Islet precursor cell (in vitro differentiated cells): ENCODE measurements at regions not wholly inside any gene's neighbourhood (a gene's known extent, or its start where the extent isn't known, plus 50 kb on each side); places are given as distances from the start of the nearest gene placed in this dataset.
"Not testable (repeated sequence)": the region's sequence is repeated elsewhere in the genome, so short reads cannot be mapped to it uniquely, and the experiment has no call there.

Source experiments
- DNase-seq: peaks from one replicate; pipeline ENCODE4 v3.0.0-alpha.2; 2018

DNA sequence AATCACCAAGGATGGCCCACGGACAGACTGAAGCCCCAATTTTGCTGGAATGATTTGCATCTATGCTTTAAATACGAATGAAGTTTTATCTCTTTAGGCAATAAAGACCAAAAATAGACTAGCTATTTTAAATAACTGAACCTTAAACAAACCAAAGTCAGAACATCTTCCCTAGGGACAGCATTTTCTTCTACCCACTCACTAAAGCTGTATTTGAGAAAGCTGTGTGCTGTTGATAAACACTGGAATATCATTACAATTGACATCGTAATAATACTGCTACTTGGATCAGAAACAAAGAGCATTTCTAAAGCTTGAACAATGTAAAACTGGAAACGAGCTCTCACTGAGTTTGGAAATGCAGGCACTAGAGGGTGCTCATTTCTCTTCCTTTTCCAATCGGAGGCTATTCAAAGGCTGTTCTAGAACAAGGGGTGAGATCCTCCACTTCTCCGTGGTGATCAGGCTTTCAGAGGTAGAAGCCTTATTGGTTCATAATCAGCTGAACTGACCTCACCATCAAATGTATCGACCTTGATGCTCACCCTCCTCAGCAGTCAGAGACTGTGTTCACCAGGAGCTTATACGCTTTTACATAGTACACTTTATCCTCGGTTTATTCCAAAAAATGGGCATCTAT is 225.3 kb upstream of the PRSS1 start:
- DNase-seq = no peak

DNA sequence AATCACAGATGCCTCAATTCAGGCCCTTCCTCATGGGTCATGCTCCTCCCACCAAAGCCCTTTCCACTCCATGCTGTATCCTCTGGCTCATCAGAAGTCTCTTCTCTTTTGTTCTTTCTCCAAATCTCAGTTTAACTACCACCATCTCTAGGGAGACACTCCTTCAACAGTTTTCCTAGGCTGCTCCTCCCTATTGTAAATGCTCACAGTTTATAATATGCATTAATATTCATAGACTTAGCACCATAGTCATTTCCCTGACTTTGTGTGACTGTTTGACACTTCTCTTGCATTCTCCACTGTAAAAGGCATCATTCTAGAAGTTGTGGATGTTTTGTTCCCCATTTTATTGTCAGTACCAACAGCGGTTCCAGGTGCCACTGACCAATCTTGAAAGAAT is 226.5 kb upstream of the PRSS1 start:
- DNase-seq = no peak

DNA sequence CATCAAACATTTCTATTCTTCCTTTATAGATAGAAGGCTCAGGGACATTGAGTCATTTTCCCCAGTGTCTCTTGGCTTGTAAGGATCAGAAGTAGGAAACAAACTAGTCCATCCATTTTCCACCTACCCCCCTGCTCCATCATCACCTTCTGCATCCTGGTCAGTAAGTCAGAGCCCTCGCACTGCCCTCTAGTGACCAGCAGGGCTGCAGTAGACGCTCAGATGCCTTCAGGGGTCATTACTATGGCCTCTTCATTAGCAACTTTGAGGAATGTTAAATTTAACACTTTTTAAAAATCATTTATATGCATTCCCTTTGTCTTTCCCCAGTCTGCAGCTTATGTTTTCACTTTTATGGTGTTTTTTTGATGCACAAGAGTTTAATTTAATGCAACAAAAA is 228.4 kb upstream of the PRSS1 start:
- DNase-seq = not testable (repeated sequence)

- not testable (repeated sequence) for DNase-seq
Observed at GRCh38 chr7:142520455-142520854, 228.8 kb upstream of the PRSS1 start.

- DNase-seq = no peak
Observed at GRCh38 chr7:142519079-142520078, 229.9 kb upstream of the PRSS1 start.

GRCh38 chr7:142516038-142516501 is 233.2 kb upstream of the PRSS1 start:
- no peak for DNase-seq

- not testable (repeated sequence) for DNase-seq
Observed at GRCh38 chr7:142514716-142515115, 234.6 kb upstream of the PRSS1 start.

DNA sequence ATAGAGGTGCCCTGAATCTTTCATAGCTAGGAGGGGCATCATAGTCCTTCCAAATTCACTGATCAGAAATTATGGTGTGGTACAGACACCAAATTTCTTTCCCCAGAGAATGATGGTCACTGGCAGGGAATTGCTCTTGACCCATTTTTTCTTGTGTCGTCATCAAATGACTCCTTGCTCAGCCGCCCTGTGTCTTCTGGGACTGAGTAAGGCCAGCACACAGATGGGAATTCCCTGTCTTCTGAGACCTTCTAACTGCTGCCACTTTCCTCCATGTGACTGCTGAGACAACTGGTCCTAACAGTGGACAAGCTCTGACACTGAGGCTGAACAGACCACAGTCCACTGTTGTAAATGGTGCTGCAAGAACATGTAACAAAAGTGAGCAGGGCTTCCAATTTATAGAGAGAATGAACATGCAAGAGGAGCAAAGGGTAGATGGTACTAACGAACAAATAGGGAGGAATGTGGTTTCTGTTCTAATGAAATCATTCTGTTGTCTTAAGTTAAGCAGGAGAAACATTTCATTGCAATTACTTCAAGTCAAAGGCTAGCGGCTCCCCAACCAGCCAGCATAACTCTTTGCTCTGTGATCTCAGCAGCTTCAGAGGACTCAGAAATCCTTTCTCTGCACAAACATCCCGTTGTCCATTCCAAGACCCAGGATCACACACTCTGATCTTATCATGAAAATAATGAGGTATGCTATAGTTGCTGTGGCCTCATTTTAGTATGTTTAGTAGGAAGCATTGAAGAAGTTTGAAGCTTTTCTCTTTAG is 235.9 kb upstream of the PRSS1 start:
- no peak for DNase-seq

DNA sequence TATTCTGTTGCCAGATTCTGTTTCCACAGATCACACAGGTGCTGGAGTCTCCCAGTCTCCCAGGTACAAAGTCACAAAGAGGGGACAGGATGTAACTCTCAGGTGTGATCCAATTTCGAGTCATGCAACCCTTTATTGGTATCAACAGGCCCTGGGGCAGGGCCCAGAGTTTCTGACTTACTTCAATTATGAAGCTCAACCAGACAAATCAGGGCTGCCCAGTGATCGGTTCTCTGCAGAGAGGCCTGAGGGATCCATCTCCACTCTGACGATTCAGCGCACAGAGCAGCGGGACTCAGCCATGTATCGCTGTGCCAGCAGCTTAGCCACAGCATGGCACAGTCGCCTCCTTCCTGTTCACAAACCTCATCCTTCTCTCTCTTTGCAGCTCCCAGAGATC is 237.5 kb upstream of the PRSS1 start:
- no peak for DNase-seq

GRCh38 chr7:142511374-142511773 is 237.9 kb upstream of the PRSS1 start:
- no peak for DNase-seq

GRCh38 chr7:142509235-142509634 is 240.0 kb upstream of the PRSS1 start:
- not testable (repeated sequence) for DNase-seq

DNA sequence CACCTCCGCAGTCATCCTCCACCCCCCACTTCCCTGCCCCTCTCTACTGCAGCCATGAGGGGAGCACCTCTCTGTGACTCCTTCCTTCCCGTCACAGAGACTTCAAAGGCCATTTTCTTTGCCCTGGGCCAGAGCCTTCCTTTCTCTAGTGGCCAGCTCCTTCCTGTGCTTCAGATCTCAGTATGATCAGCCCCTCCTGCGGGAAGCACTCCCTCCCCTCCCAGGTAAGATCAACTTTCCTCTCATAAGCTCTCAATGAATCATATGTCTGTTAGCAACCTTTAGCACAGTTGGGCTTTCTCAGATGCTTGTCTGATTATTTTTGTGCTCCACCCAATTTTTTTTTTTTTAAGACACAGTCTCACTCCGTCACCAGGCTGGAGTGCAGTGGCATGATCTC is 241.0 kb upstream of the PRSS1 start:
- no peak for DNase-seq

DNA sequence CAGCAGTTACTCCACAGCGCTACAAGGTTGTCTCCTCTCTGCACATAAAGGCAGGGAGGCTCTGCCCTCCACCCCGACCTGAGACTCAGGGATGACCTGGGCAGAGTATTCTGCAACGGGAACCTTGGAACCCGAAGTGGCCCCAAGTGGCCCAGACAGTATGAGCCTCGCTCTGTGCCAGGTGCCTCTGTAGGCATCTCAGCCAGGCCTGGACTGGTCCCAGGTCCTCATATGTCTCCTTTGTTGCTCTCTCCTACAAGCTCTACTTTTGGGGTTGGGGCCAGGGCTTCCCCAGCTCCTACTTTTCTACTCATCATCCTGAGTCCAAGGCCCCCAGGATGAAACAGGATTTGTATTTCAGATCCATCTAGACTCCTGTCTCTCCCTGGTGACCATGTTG is 241.5 kb upstream of the PRSS1 start:
- DNase-seq = no peak

DNA sequence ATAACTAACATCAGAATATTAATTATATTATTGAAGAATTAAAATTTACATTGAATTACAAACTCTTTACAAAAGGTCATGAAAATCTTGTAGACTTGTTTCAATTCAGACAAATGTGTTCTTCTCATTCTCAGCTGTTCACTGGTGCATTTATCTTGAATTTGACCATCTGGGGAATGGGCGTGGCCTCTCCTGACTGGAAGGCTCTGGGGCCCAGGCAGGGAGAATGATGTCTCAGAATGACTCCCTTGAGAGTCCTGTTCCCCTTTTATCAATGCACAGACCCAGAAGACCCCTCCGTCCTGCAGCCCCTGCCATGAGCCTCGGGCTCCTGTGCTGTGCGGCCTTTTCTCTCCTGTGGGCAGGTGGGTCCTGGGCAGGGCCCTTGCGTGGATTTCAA is 242.2 kb upstream of the PRSS1 start:
- DNase-seq = not testable (repeated sequence)

- no peak for DNase-seq
Observed at GRCh38 chr7:142506601-142507000, 242.7 kb upstream of the PRSS1 start.

GRCh38 chr7:142503949-142504348 is 245.3 kb upstream of the PRSS1 start:
- not testable (repeated sequence) for DNase-seq

DNA sequence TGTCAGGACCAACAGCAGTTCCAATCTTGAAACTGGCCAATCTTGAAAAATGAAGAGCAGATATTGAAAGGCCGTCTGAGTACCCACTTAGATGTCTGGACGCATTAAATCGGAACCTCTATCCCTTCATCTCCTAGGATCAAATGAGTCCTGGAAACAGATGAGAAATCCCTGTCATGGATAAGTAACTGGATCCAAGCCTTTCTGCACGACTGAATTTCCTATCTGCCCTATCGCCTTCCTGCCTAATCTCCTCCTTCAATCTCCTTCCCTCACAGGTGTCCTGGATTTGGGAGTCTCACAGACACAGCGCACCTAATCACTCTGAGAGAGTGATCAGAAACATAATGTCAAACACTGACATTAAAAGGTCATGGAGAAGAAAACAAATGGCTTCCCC is 245.2 kb upstream of the PRSS58 start:
- DNase-seq = no peak

GRCh38 chr7:142501434-142501833 is 243.6 kb upstream of the PRSS58 start:
- DNase-seq = no peak

GRCh38 chr7:142500366-142500765 is 242.5 kb upstream of the PRSS58 start:
- no peak for DNase-seq

DNA sequence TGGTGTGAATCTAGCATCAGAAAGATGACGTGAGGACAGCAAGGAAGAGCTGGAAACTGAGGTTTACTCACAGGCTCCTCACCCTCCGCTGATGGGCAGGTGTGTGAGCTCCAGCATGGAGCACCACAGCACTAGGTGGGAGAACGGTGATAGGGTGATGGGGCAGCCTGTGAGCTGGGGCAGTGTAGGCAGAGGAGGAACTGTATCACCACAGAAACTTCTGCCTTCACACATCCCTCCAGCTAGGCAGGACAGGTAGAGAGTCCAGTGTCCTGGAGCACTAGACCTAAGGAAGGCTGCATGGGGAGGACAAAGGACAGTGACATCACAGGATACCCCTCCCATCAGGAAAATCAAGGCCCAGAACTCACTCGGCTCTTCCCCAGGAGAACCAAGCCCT is 241.8 kb upstream of the PRSS58 start:
- no peak for DNase-seq

- no peak for DNase-seq
Observed at GRCh38 chr7:142498364-142498763, 240.5 kb upstream of the PRSS58 start.

GRCh38 chr7:142496545-142496991 is 238.7 kb upstream of the PRSS58 start:
- no peak for DNase-seq

DNA sequence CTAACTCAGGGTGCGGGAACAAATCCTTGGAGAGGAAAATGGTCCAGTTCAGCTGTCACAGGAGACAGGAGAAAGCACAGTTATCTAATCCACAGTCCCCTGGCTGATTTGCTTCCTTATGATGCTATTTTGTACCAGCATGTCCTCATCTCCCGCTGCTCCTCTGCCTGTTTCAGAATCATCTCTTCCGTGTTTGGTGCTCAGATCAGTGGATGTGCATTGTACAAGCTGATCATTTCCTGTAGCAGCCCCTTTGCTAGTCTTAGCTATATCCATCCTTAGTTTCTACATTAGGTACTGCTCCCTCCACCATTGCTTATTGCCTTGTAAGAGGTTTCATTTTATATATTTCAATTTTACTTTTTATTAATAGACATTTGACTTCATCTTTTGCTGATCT is 238.0 kb upstream of the PRSS58 start:
- not testable (repeated sequence) for DNase-seq
